GM23338 (cell line): ENCODE measurements at regions not wholly inside any gene's neighbourhood (a gene's known extent, or its start where the extent isn't known, plus 50 kb on each side); places are given as distances from the start of the nearest gene placed in this dataset.

Experiments used
- ATAC-seq: fragments of 200-7000 bp; cut with Tn5 transposase; 3 replicates; pipeline ENCODE4 v1.9.1; 2020
- DNase-seq: peaks from one replicate; pipeline ENCODE4 v3.0.0-alpha.2; 2015; ENCODE audit warnings: low spot score
- H2AFZ ChIP-seq: fragments of 200-600 bp; sonication (generic); 2 replicates; pipeline ENCODE4 v1.8.0; 2016; ENCODE audit warnings: antibody characterized with exemption, mild to moderate bottlenecking, moderate library complexity
- H3F3A ChIP-seq: fragments of 200-600 bp; sonication (generic); replicated peaks from 2 replicates; pipeline ENCODE4 v1.8.0; 2017; ENCODE audit warnings: antibody characterized with exemption, mixed run types, low read depth
- H3K27ac ChIP-seq: fragments of 200-600 bp; sonication (generic); 2 replicates; pipeline ENCODE4 v1.6.1; 2016; ENCODE audit warnings: low read depth
- H3K27me3 ChIP-seq: fragments of 200-600 bp; sonication (generic); 2 replicates; pipeline ENCODE4 v1.8.0; 2016; ENCODE audit warnings: mild to moderate bottlenecking, mixed run types, moderate library complexity; ENCODE audit not compliant: insufficient read depth
- H3K36me3 ChIP-seq: fragments of 200-600 bp; sonication (generic); 2 replicates; pipeline ENCODE4 v1.8.0; 2016; ENCODE audit warnings: mild to moderate bottlenecking; ENCODE audit not compliant: insufficient read depth
- H3K4me1 ChIP-seq: fragments of 200-600 bp; sonication (generic); 2 replicates; pipeline ENCODE4 v1.8.0; 2016; ENCODE audit warnings: mild to moderate bottlenecking, moderate library complexity; ENCODE audit not compliant: insufficient read depth
- H3K4me2 ChIP-seq: fragments of 200-600 bp; sonication (generic); 2 replicates; pipeline ENCODE4 v1.7.1; 2017; ENCODE audit warnings: mixed run types
- H3K4me3 ChIP-seq: fragments of 200-600 bp; sonication (generic); 2 replicates; pipeline ENCODE4 v1.6.1; 2016; ENCODE audit warnings: mixed run types
- H3K79me2 ChIP-seq: fragments of 200-600 bp; sonication (generic); replicated peaks from 2 replicates; pipeline ENCODE4 v1.8.0; 2017; ENCODE audit warnings: mild to moderate bottlenecking; ENCODE audit not compliant: insufficient read depth
- H3K9me2 ChIP-seq: fragments of 200-600 bp; sonication (generic); 2 replicates; pipeline ENCODE4 v1.8.0; 2017; ENCODE audit not compliant: insufficient read depth
- H4K20me1 ChIP-seq: fragments of 200-600 bp; sonication (generic); replicated peaks from 2 replicates; pipeline ENCODE4 v1.8.0; 2017; ENCODE audit warnings: mild to moderate bottlenecking; ENCODE audit not compliant: insufficient read depth
- H3K27ac Mint-ChIP-seq: 2 replicates; pipeline ENCODE4 v1.8.0; 2020; ENCODE audit warnings: inconsistent platforms, mild to moderate bottlenecking, moderate library complexity, mixed read lengths
- H3K27me3 Mint-ChIP-seq: 3 replicates; pipeline ENCODE4 v1.8.0; 2022; ENCODE audit warnings: low read depth, mild to moderate bottlenecking, moderate library complexity, mixed read lengths, inconsistent platforms; ENCODE audit not compliant: insufficient read depth, poor library complexity
- H3K36me3 Mint-ChIP-seq: 3 replicates; pipeline ENCODE4 v1.8.0; 2021; ENCODE audit warnings: low read depth, mild to moderate bottlenecking, inconsistent platforms, moderate library complexity, mixed read lengths
- H3K4me1 Mint-ChIP-seq: 3 replicates; pipeline ENCODE4 v1.8.0; 2020; ENCODE audit warnings: mild to moderate bottlenecking, inconsistent platforms, mixed read lengths
- H3K4me3 Mint-ChIP-seq: 3 replicates; pipeline ENCODE4 v1.8.0; 2021; ENCODE audit warnings: moderate library complexity, mild to moderate bottlenecking, inconsistent platforms, mixed read lengths
- H3K9me3 Mint-ChIP-seq: 3 replicates; pipeline ENCODE4 v1.8.0; 2020; ENCODE audit warnings: moderate library complexity, mild to moderate bottlenecking, inconsistent platforms, mixed read lengths
- CREB1 ChIP-seq: fragments of 250-450 bp; sonication (Bioruptor Pico); IDR thresholded peaks from 2 replicates; pipeline ENCODE4 v1.5.0; 2020; ENCODE audit warnings: low read depth, mild to moderate bottlenecking, moderate library complexity
- ETS1 ChIP-seq: IDR thresholded peaks from 2 replicates; pipeline ENCODE4 v1.6.1; 2016; ENCODE audit warnings: antibody characterized with exemption
- EZH2 ChIP-seq: fragments of 200-600 bp; sonication (generic); IDR thresholded peaks from one replicate; pipeline ENCODE4 v1.8.0; 2017; ENCODE audit warnings: antibody characterized with exemption, mild to moderate bottlenecking, low read depth; ENCODE audit not compliant: unreplicated experiment
- EZH2phosphoT487 ChIP-seq: fragments of 200-600 bp; sonication (generic); IDR thresholded peaks from one replicate; pipeline ENCODE4 v1.8.1; 2018; ENCODE audit warnings: antibody characterized with exemption; ENCODE audit not compliant: unreplicated experiment
- JUNB ChIP-seq: IDR thresholded peaks from one replicate; pipeline ENCODE4 v1.6.1; 2016; ENCODE audit warnings: antibody characterized with exemption; ENCODE audit not compliant: unreplicated experiment
- NANOG ChIP-seq: IDR thresholded peaks from 2 replicates; pipeline ENCODE4 v1.6.1; 2016; ENCODE audit warnings: antibody characterized with exemption, borderline replicate concordance
- POLR2AphosphoS5 ChIP-seq: IDR thresholded peaks from 2 replicates; pipeline ENCODE4 v1.6.1; 2016; ENCODE audit warnings: antibody characterized with exemption, low read depth
- REST ChIP-seq: IDR thresholded peaks from one replicate; pipeline ENCODE4 v1.6.1; 2018; ENCODE audit warnings: antibody characterized with exemption; ENCODE audit not compliant: unreplicated experiment
- STAT1 ChIP-seq: IDR thresholded peaks from one replicate; pipeline ENCODE4 v1.6.1; 2016; ENCODE audit warnings: antibody characterized with exemption; ENCODE audit not compliant: unreplicated experiment
- ZNF114 ChIP-seq: fragments of 250-450 bp; sonication (Bioruptor Pico); IDR thresholded peaks from 2 replicates; pipeline ENCODE4 v1.5.0; 2020; ENCODE audit warnings: mild to moderate bottlenecking, moderate library complexity
- ZNF331 ChIP-seq: fragments of 250-450 bp; sonication (Bioruptor Pico); IDR thresholded peaks from 2 replicates; pipeline ENCODE4 v1.5.0; 2020; ENCODE audit warnings: low read depth, mild to moderate bottlenecking, moderate library complexity
- ZNF462 ChIP-seq: fragments of 250-450 bp; sonication (Bioruptor Pico); IDR thresholded peaks from 2 replicates; pipeline ENCODE4 v1.5.0; 2020; ENCODE audit warnings: mild to moderate bottlenecking, moderate library complexity
- TF ChIP-seq, protein P1 (sequence below), 2 experiments: fragments of 200-600 bp in 1 of 2; sonication (generic) in 1 of 2; conservative IDR thresholded peaks; 2 replicates each; pipeline versions ENCODE4 v1.5.1 to v1.6.1; 2016 to 2017; ENCODE audit warnings: antibody characterized with exemption in 2 of 2, low read depth in 2 of 2, mild to moderate bottlenecking in 2 of 2, moderate library complexity in 1 of 2

- H3K27me3 Mint-ChIP-seq, result no peaks in the 10 kb centered on the region
Observed at GRCh38 chr15:57777003-57777402, 70.5 kb downstream of the POLR2M start.

More at GRCh38 chr15:57777003-57777402, 70.5 kb downstream of the POLR2M start:
- Histone ChIP-seq H3K9me2 (0 out of 2 replicates have a peak, but pooled peaks cover 5% of the 10 kb centered on the region), H3F3A (no peaks in the 10 kb centered on the region), H2AFZ (no peak overlapping the region; the same call in 1 of the 2 replicates), H4K20me1 (no peaks in the 10 kb centered on the region), H3K27me3 (no peaks in the 10 kb centered on the region), H3K27ac (no peak overlapping the region), H3K36me3 (no peaks in the 10 kb centered on the region), H3K79me2 (no peaks in the 10 kb centered on the region), H3K4me1 (peaks cover 5% of the 10 kb centered on the region; the same call in 1 of the 2 replicates), H3K4me2 (no peak overlapping the region), H3K4me3 (no peak overlapping the region)
- H3K4me3 Mint-ChIP-seq, result no peak overlapping the region
- no peaks in the 10 kb centered on the region for H3K9me3 Mint-ChIP-seq
- no peaks in the 10 kb centered on the region for H3K36me3 Mint-ChIP-seq
- H3K27ac Mint-ChIP-seq, result peak overlapping the region; percentile 45; the same call in 1 of the 2 replicates
- TF ChIP-seq ZNF114 (no peak), ZNF462 (no peak), ZNF331 (CRISPR knock-in tag) (no peak), ETS1 (no peak), EZH2 (no peak), NANOG (no peak), POLR2AphosphoS5 (no peak), CREB1 (CRISPR knock-in tag) (no peak), STAT1 (no peak), REST (no peak), JUNB (no peak), EZH2phosphoT487 (no peak)
- TF ChIP-seq, protein P1, sequence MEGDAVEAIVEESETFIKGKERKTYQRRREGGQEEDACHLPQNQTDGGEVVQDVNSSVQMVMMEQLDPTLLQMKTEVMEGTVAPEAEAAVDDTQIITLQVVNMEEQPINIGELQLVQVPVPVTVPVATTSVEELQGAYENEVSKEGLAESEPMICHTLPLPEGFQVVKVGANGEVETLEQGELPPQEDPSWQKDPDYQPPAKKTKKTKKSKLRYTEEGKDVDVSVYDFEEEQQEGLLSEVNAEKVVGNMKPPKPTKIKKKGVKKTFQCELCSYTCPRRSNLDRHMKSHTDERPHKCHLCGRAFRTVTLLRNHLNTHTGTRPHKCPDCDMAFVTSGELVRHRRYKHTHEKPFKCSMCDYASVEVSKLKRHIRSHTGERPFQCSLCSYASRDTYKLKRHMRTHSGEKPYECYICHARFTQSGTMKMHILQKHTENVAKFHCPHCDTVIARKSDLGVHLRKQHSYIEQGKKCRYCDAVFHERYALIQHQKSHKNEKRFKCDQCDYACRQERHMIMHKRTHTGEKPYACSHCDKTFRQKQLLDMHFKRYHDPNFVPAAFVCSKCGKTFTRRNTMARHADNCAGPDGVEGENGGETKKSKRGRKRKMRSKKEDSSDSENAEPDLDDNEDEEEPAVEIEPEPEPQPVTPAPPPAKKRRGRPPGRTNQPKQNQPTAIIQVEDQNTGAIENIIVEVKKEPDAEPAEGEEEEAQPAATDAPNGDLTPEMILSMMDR (conservative IDR thresholded peaks at IDR 0.05; ENCODE audit: low read depth in 2 of 2), result no peak
- ATAC-seq, result no peak
- no peak for DNase-seq
- H3K4me1 Mint-ChIP-seq, result peaks cover 13% of the 10 kb centered on the region
